Stimulated activated CD4-positive, alpha-beta T cell treated with anti-CD3 and anti-CD28 coated beads, Interleukin-4, amount 100 ng/mL, for 48 hours (primary cell): ENCODE measurements at regions not wholly inside any gene's neighbourhood (a gene's known extent, or its start where the extent isn't known, plus 50 kb on each side); places are given as distances from the start of the nearest gene placed in this dataset.

Experiments used
- DNase-seq, 2 donors: peaks; one replicate each; pipeline ENCODE4 v3.0.0-alpha.2; 2020; ENCODE audit warnings: low read depth in 2 of 2

GRCh38 chr1:59025898-59026426, 242.1 kb upstream of the JUN start:
- DNase-seq = no peak

- no peak for DNase-seq
Measured at GRCh38 chr1:59026472-59026948, 242.7 kb upstream of the JUN start.

GRCh38 chr1:59027177-59027576, 243.3 kb upstream of the JUN start:
- no peak for DNase-seq

- DNase-seq = no peak
Measured at GRCh38 chr1:59028048-59028447, 244.2 kb upstream of the JUN start.

- no peak for DNase-seq
Measured at GRCh38 chr1:59029411-59030167, 245.7 kb upstream of the JUN start.

GRCh38 chr1:59032228-59032627, 248.4 kb upstream of the JUN start:
- no peak for DNase-seq

GRCh38 chr1:59033761-59034160, 249.9 kb upstream of the JUN start:
- no peak for DNase-seq

GRCh38 chr1:59034925-59035324, 251.1 kb upstream of the JUN start:
- no peak for DNase-seq

- no peak for DNase-seq
Measured at GRCh38 chr1:59039551-59039950, 255.7 kb upstream of the JUN start.

GRCh38 chr1:59040486-59040885, 256.4 kb upstream of the FGGY start:
- DNase-seq = no peak

- no peak for DNase-seq
Measured at GRCh38 chr1:59041646-59042277, 255.1 kb upstream of the FGGY start.

GRCh38 chr1:59043796-59044195, 253.1 kb upstream of the FGGY start:
- DNase-seq = no peak

GRCh38 chr1:59044535-59045121, 252.3 kb upstream of the FGGY start:
- DNase-seq = no peak

GRCh38 chr1:59045137-59045536, 251.8 kb upstream of the FGGY start:
- no peak for DNase-seq

- no peak for DNase-seq
Measured at GRCh38 chr1:59045636-59046035, 251.3 kb upstream of the FGGY start.

- DNase-seq = no peak
Measured at GRCh38 chr1:59046134-59046533, 250.8 kb upstream of the FGGY start.

GRCh38 chr1:59046730-59047157, 250.2 kb upstream of the FGGY start:
- DNase-seq = peak; percentile 15 to 17

GRCh38 chr1:59051007-59051406, 245.9 kb upstream of the FGGY start:
- DNase-seq = no peak

- DNase-seq = no peak
Measured at GRCh38 chr1:59052166-59052590, 244.7 kb upstream of the FGGY start.

- DNase-seq = no peak
Measured at GRCh38 chr1:59054172-59054571, 242.7 kb upstream of the FGGY start.

- DNase-seq = no peak
Measured at GRCh38 chr1:59055908-59056719, 240.8 kb upstream of the FGGY start.

- no peak for DNase-seq
Measured at GRCh38 chr1:59057211-59057694, 239.6 kb upstream of the FGGY start.
